ENCODE measurements at regions not wholly inside any gene's neighbourhood (a gene's known extent, or its start where the extent isn't known, plus 50 kb on each side); places are given as distances from the start of the nearest gene placed in this dataset.

DNA sequence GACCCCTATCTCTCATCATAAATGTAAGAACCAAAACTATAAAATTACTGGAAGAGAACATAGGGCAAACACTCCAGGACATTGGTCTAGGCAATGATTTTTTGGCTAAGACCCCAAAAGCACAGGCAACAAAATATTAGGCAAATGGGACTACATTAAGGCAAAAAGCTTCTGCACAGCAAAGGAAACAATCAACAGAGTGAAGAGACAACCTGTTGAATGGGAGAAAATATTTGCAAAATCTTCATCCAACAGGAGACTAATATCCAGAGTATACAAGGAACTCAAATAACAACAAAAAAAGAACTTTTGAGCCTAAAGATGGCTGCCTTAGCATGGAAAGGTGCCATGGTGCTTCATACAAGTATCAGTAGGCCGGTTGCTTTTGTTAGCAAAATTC lies 111.1 kb upstream of the FMR1 start:
- H3K56ac ChIP-seq (ENCODE audit: extremely low read depth, insufficient read depth, low read length) = no peak overlapping the region
- H3K18ac ChIP-seq (ENCODE audit: low read depth, low read length) = no peak overlapping the region
- no peak overlapping the region for H3K27ac ChIP-seq (ENCODE audit: insufficient read depth, low read length)
- in situ Hi-C loops (cut with MboI; ENCODE audit: low sequenced_read_pairs) = no loop called here
- BruUV-seq (replicated peaks) = no TSS peak
- no peak overlapping the region for H2AK9ac ChIP-seq (replicated peaks; ENCODE audit: low read depth, low read length, poor library complexity)
- no peak overlapping the region for H3K9ac ChIP-seq (ENCODE audit: low read depth, low read length)
- no peaks in the 10 kb centered on the region for H3K79me1 ChIP-seq (ENCODE audit: low read depth in 1 of 2, low read length in 2 of 2)
- no peak overlapping the region for H4K91ac ChIP-seq (ENCODE audit: insufficient read depth, low read depth, low read length)
- H3K27me3 ChIP-seq (ENCODE audit: control insufficient read depth, insufficient read depth, low read length) = no peaks in the 10 kb centered on the region
- no peak overlapping the region for H2AFZ ChIP-seq (replicated peaks; ENCODE audit: low read length, poor library complexity)
- H2BK15ac ChIP-seq (ENCODE audit: low read depth, low read length) = no peak overlapping the region
- ChIA-PET POLR2A (ENCODE audit: unreplicated experiment) (no interaction called here), CTCF (no interaction called here)
- no peak overlapping the region for H3K23ac ChIP-seq (ENCODE audit: low read depth, low read length)
- no peak overlapping the region for H2AK5ac ChIP-seq (ENCODE audit: low read depth, low read length)
- peaks cover 2% of the 10 kb centered on the region; the same call in 1 of the 2 replicates for H3K9me3 ChIP-seq (ENCODE audit: control insufficient read depth, insufficient read depth, low read length)
- dilution Hi-C loops (cut with HindIII; ENCODE audit: low sequenced_read_pairs, unreplicated experiment) = no loop called here
- H3K4me3 ChIP-seq (ENCODE audit: insufficient read depth, low read depth, low read length) = no peak overlapping the region
- no peak overlapping the region for H3K4me2 ChIP-seq (ENCODE audit: low read depth, low read length)
- H4K20me1 ChIP-seq (ENCODE audit: insufficient read depth, low read length) = no peaks in the 10 kb centered on the region
- ATAC-seq (ENCODE audit: low read depth) (no peak), DNase-seq (no peak)
- no peak overlapping the region for H2BK20ac ChIP-seq (ENCODE audit: low read depth, low read length)
- intact Hi-C loops (cut with micrococcal nuclease) = no loop called here
- whole genome bisulfite sequencing, 2 experiments (ENCODE audit: extremely low coverage in 2 of 2, insufficient read length in 1 of 2) = 20% methylated on average over 1 of the region's 1 CpG; no CpG with 5 or more reads in 1 of the 2 experiments
- no peaks in the 10 kb centered on the region for H3K9me1 ChIP-seq (ENCODE audit: insufficient read depth, low read length)
- H2BK120ac ChIP-seq (ENCODE audit: low read depth, low read length) = no peak overlapping the region
- TF ChIP-seq NFE2L2 (IDR thresholded peaks at IDR 0.05; ENCODE audit: low read depth, low read length) = no peak
- TF ChIP-seq RCOR1 (IDR thresholded peaks at IDR 0.05; ENCODE audit: insufficient replicate concordance, low read length) = no peak
- TF ChIP-seq RFX5 (IDR thresholded peaks at IDR 0.05; ENCODE audit: low read depth, low read length) = no peak
- no peak for TF ChIP-seq CEBPB (IDR thresholded peaks at IDR 0.05; ENCODE audit: low read depth, low read length)
- TF ChIP-seq, protein P1, sequence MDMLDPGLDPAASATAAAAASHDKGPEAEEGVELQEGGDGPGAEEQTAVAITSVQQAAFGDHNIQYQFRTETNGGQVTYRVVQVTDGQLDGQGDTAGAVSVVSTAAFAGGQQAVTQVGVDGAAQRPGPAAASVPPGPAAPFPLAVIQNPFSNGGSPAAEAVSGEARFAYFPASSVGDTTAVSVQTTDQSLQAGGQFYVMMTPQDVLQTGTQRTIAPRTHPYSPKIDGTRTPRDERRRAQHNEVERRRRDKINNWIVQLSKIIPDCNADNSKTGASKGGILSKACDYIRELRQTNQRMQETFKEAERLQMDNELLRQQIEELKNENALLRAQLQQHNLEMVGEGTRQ (IDR thresholded peaks at IDR 0.05; ENCODE audit: low read depth, low read length) = no peak
- TF ChIP-seq MAZ (IDR thresholded peaks at IDR 0.05; ENCODE audit: borderline replicate concordance, low read depth, low read length) = no peak
- no peak for TF ChIP-seq FOS (IDR thresholded peaks at IDR 0.05; ENCODE audit: low read depth, low read length)
- TF ChIP-seq, protein P2, sequence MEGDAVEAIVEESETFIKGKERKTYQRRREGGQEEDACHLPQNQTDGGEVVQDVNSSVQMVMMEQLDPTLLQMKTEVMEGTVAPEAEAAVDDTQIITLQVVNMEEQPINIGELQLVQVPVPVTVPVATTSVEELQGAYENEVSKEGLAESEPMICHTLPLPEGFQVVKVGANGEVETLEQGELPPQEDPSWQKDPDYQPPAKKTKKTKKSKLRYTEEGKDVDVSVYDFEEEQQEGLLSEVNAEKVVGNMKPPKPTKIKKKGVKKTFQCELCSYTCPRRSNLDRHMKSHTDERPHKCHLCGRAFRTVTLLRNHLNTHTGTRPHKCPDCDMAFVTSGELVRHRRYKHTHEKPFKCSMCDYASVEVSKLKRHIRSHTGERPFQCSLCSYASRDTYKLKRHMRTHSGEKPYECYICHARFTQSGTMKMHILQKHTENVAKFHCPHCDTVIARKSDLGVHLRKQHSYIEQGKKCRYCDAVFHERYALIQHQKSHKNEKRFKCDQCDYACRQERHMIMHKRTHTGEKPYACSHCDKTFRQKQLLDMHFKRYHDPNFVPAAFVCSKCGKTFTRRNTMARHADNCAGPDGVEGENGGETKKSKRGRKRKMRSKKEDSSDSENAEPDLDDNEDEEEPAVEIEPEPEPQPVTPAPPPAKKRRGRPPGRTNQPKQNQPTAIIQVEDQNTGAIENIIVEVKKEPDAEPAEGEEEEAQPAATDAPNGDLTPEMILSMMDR (conservative IDR thresholded peaks at IDR 0.05; ENCODE audit: low read depth, low read length) = no peak
- H3K4ac ChIP-seq (ENCODE audit: low read depth, low read length) = no peak overlapping the region
- no peaks in the 10 kb centered on the region for H3K4me1 ChIP-seq (ENCODE audit: control insufficient read depth, insufficient read depth, low read length)
- H3K14ac ChIP-seq (replicated peaks; ENCODE audit: low read depth, low read length) = no peak overlapping the region
- no peak overlapping the region for H2BK5ac ChIP-seq (ENCODE audit: low read depth, low read length, poor library complexity, severe bottlenecking)
- no peaks in the 10 kb centered on the region for H3K36me3 ChIP-seq (ENCODE audit: control insufficient read depth, insufficient read depth, low read length)
- no peak overlapping the region for H4K5ac ChIP-seq (ENCODE audit: low read depth, low read length)
- H4K8ac ChIP-seq (ENCODE audit: low read depth in 2 of 2, low read length in 2 of 2) = no peak overlapping the region

Measured in IMR-90 (cell line).